ENCODE measurements at regions not wholly inside any gene's neighbourhood (a gene's known extent, or its start where the extent isn't known, plus 50 kb on each side); places are given as distances from the start of the nearest gene placed in this dataset.
"Not testable (repeated sequence)": the region's sequence is repeated elsewhere in the genome, so short reads cannot be mapped to it uniquely, and the experiment has no call there.

- TF ChIP-seq POLR2A (IDR thresholded peaks at IDR 0.05; ENCODE audit: extremely low read depth, insufficient read length) (no peak), CTCF (IDR thresholded peaks at IDR 0.05; ENCODE audit: low read depth, low read length) (no peak), MYC (IDR thresholded peaks at IDR 0.05; ENCODE audit: low read depth, low read length) (no peak), MAX (IDR thresholded peaks at IDR 0.05; ENCODE audit: low read depth, low read length) (no peak)
- H3K4me3 ChIP-seq (ENCODE audit: low read depth, low read length), result no peak overlapping the region
- DNase-seq (ENCODE audit: low read depth), result no peak
These were observed 640.4 kb upstream of the CADM2 start for GRCh38 chr3:84318273-84318809.

- not testable (repeated sequence) for DNase-seq (ENCODE audit: low read depth)
These were observed 593.1 kb upstream of the CADM2 start for GRCh38 chr3:84365563-84366278.

More at GRCh38 chr3:84365563-84366278, 593.1 kb upstream of the CADM2 start:
- H3K4me3 ChIP-seq (ENCODE audit: low read depth, low read length), result not testable (repeated sequence)

All from NB4 (cell line).